Inflammatory macrophage treated with lipopolysaccharide for 1 hour (primary cell): ENCODE measurements at regions not wholly inside any gene's neighbourhood (a gene's known extent, or its start where the extent isn't known, plus 50 kb on each side); places are given as distances from the start of the nearest gene placed in this dataset.
"Not testable (repeated sequence)": the region's sequence is repeated elsewhere in the genome, so short reads cannot be mapped to it uniquely, and the experiment has no call there.

Experiments
- DNase-seq, 2 donors: peaks; one replicate each; pipeline ENCODE4 v3.0.0-alpha.2; 2020 to 2022

- DNase-seq = not testable (repeated sequence)
Measured at GRCh38 chr7:76849887-76850563, 182.1 kb downstream of the SPDYE17 start.

- not testable (repeated sequence) for DNase-seq
Measured at GRCh38 chr7:76839879-76840278, 192.3 kb downstream of the SPDYE17 start.

GRCh38 chr7:76839214-76839613, 192.9 kb downstream of the SPDYE17 start:
- DNase-seq = not testable (repeated sequence)

- not testable (repeated sequence) for DNase-seq
Measured at GRCh38 chr7:76838357-76838756, 193.8 kb downstream of the SPDYE17 start.

GRCh38 chr7:76829233-76829632, 202.2 kb upstream of the POMZP3 start:
- DNase-seq = not testable (repeated sequence)

- DNase-seq = not testable (repeated sequence)
Measured at GRCh38 chr7:76826181-76826580, 199.1 kb upstream of the POMZP3 start.

- DNase-seq = not testable (repeated sequence)
Measured at GRCh38 chr7:76809856-76810255, 182.8 kb upstream of the POMZP3 start.

- DNase-seq = peak; percentile 4 to 18
Measured at GRCh38 chr7:76807588-76808100, 180.6 kb upstream of the POMZP3 start.

- DNase-seq = not testable (repeated sequence)
Measured at GRCh38 chr7:76806460-76806859, 179.4 kb upstream of the POMZP3 start.

- not testable (repeated sequence) for DNase-seq
Measured at GRCh38 chr7:76806010-76806409, 178.9 kb upstream of the POMZP3 start.

- not testable (repeated sequence) for DNase-seq
Measured at GRCh38 chr7:76805262-76805661, 178.2 kb upstream of the POMZP3 start.

- DNase-seq = not testable (repeated sequence)
Measured at GRCh38 chr7:76797639-76798038, 170.6 kb upstream of the POMZP3 start.

- DNase-seq = not testable (repeated sequence)
Measured at GRCh38 chr7:76780693-76781092, 153.6 kb upstream of the POMZP3 start.

- DNase-seq = not testable (repeated sequence)
Measured at GRCh38 chr7:76774279-76774678, 147.2 kb upstream of the POMZP3 start.

GRCh38 chr7:76771980-76772379, 144.9 kb upstream of the POMZP3 start:
- not testable (repeated sequence) for DNase-seq

- not testable (repeated sequence) for DNase-seq
Measured at GRCh38 chr7:76763977-76764376, 136.9 kb upstream of the POMZP3 start.

- DNase-seq = peak; percentile 9 to 38
Measured at GRCh38 chr7:76760546-76761220, 133.6 kb upstream of the POMZP3 start.

GRCh38 chr7:76739538-76739937, 112.5 kb upstream of the POMZP3 start:
- not testable (repeated sequence) for DNase-seq

- DNase-seq = not testable (repeated sequence)
Measured at GRCh38 chr7:76736724-76737123, 109.6 kb upstream of the POMZP3 start.

GRCh38 chr7:76736091-76736490, 109.0 kb upstream of the POMZP3 start:
- not testable (repeated sequence) for DNase-seq

GRCh38 chr7:76735668-76736067, 108.6 kb upstream of the POMZP3 start:
- not testable (repeated sequence) for DNase-seq

- not testable (repeated sequence) for DNase-seq
Measured at GRCh38 chr7:76728571-76728974, 101.5 kb upstream of the POMZP3 start.

- not testable (repeated sequence) for DNase-seq
Measured at GRCh38 chr7:76723928-76724327, 96.8 kb upstream of the POMZP3 start.

GRCh38 chr7:76716551-76716950, 89.5 kb upstream of the POMZP3 start:
- DNase-seq = not testable (repeated sequence)
